IMR-90 (cell line): ENCODE measurements at regions not wholly inside any gene's neighbourhood (a gene's known extent, or its start where the extent isn't known, plus 50 kb on each side); places are given as distances from the start of the nearest gene placed in this dataset.

Experiments used
- ATAC-seq: fragments of 200-7000 bp; cut with Tn5 transposase; 2 replicates; pipeline ENCODE4 v1.9.1; 2020; ENCODE audit warnings: low read depth, mild to moderate bottlenecking, moderate library complexity
- BruUV-seq: library from RNA; stranded (reverse); fragments of 400-500 nt; replicated peaks from 2 replicates; lab custom pipeline; 2021; lab: Mats Ljungman, UMichigan
- CTCF ChIA-PET: fragments of 300-600 bp; formaldehyde crosslinking; extraction: SDS; loops from one replicate; lab custom pipeline; 2021; ENCODE audit warnings: antibody characterized with exemption; lab: Yijun Ruan, JAX
- POLR2A ChIA-PET: fragments of 300-600 bp; sonication (Branson Sonifier 250); formaldehyde crosslinking; loops from one replicate; lab custom pipeline; 2022; ENCODE audit warnings: antibody characterized with exemption; ENCODE audit not compliant: unreplicated experiment; lab: Charles Lee
- DNase-seq: peaks from one replicate; pipeline ENCODE4 v3.0.0; 2013
- H2AFZ ChIP-seq: replicated peaks from 2 replicates; pipeline ENCODE3; 2013; ENCODE audit warnings: low read length, mild to moderate bottlenecking; ENCODE audit not compliant: poor library complexity
- H2AK5ac ChIP-seq: 2 replicates; pipeline ENCODE4 v1.6.1; 2013; ENCODE audit warnings: low read depth, low read length, inconsistent platforms
- H2AK9ac ChIP-seq: replicated peaks from 2 replicates; pipeline ENCODE3; 2013; ENCODE audit warnings: mild to moderate bottlenecking, low read depth, low read length, moderate library complexity; ENCODE audit not compliant: poor library complexity
- H2BK120ac ChIP-seq: 2 replicates; pipeline ENCODE4 v1.6.1; 2013; ENCODE audit warnings: low read depth, low read length, inconsistent platforms
- H2BK15ac ChIP-seq: 3 replicates; pipeline ENCODE4 v1.6.1; 2013; ENCODE audit warnings: low read depth, low read length, inconsistent platforms
- H2BK20ac ChIP-seq: 2 replicates; pipeline ENCODE4 v1.6.1; 2013; ENCODE audit warnings: low read depth, mild to moderate bottlenecking, inconsistent platforms, low read length, moderate library complexity
- H2BK5ac ChIP-seq: 2 replicates; pipeline ENCODE4 v1.6.1; 2013; ENCODE audit warnings: mild to moderate bottlenecking, low read depth, low read length, inconsistent platforms; ENCODE audit not compliant: poor library complexity, severe bottlenecking
- H3K14ac ChIP-seq: replicated peaks from 2 replicates; pipeline ENCODE4 v1.6.1; 2013; ENCODE audit warnings: low read depth, low read length, inconsistent platforms
- H3K18ac ChIP-seq: 2 replicates; pipeline ENCODE4 v1.6.1; 2013; ENCODE audit warnings: low read depth, low read length, control low read depth
- H3K23ac ChIP-seq: 2 replicates; pipeline ENCODE4 v1.6.1; 2013; ENCODE audit warnings: low read depth, low read length, inconsistent platforms
- H3K27ac ChIP-seq: 2 replicates; pipeline ENCODE4 v1.5.1; 2013; ENCODE audit warnings: mild to moderate bottlenecking, control low read depth, low read length; ENCODE audit not compliant: insufficient read depth
- H3K27me3 ChIP-seq: 2 replicates; pipeline ENCODE4 v1.6.1; 2013; ENCODE audit warnings: low read length; ENCODE audit not compliant: control insufficient read depth, insufficient read depth
- H3K36me3 ChIP-seq: 2 replicates; pipeline ENCODE4 v1.6.1; 2013; ENCODE audit warnings: low read length, mixed read lengths; ENCODE audit not compliant: control insufficient read depth, insufficient read depth
- H3K4ac ChIP-seq: 2 replicates; pipeline ENCODE4 v1.6.1; 2013; ENCODE audit warnings: low read depth, low read length, inconsistent platforms
- H3K4me1 ChIP-seq: 2 replicates; pipeline ENCODE4 v1.6.1; 2013; ENCODE audit warnings: low read length, mixed read lengths; ENCODE audit not compliant: control insufficient read depth, insufficient read depth
- H3K4me2 ChIP-seq: 2 replicates; pipeline ENCODE4 v1.6.1; 2013; ENCODE audit warnings: low read depth, mild to moderate bottlenecking, control low read depth, low read length, moderate library complexity
- H3K4me3 ChIP-seq: 2 replicates; pipeline ENCODE4 v1.5.1; 2013; ENCODE audit warnings: low read depth, mild to moderate bottlenecking, control low read depth, low read length, moderate library complexity; ENCODE audit not compliant: insufficient read depth
- H3K56ac ChIP-seq: 2 replicates; pipeline ENCODE4 v1.6.1; 2013; ENCODE audit warnings: low read length, inconsistent platforms; ENCODE audit not compliant: insufficient read depth; ENCODE audit errors: extremely low read depth
- H3K79me1 ChIP-seq, 2 experiments: 2 replicates each; pipeline ENCODE4 v1.6.1; 2013; ENCODE audit warnings: low read length in 2 of 2, inconsistent platforms in 1 of 2, low read depth in 1 of 2
- H3K9ac ChIP-seq: 2 replicates; pipeline ENCODE4 v1.6.1; 2013; ENCODE audit warnings: low read depth, low read length, control low read depth
- H3K9me1 ChIP-seq: 2 replicates; pipeline ENCODE4 v1.6.1; 2013; ENCODE audit warnings: low read length, inconsistent platforms; ENCODE audit not compliant: insufficient read depth
- H3K9me3 ChIP-seq: 2 replicates; pipeline ENCODE4 v1.6.1; 2013; ENCODE audit warnings: low read length; ENCODE audit not compliant: control insufficient read depth, insufficient read depth
- H4K20me1 ChIP-seq: 2 replicates; pipeline ENCODE4 v1.6.1; 2013; ENCODE audit warnings: low read length, inconsistent platforms; ENCODE audit not compliant: insufficient read depth
- H4K5ac ChIP-seq: 2 replicates; pipeline ENCODE4 v1.6.1; 2013; ENCODE audit warnings: mild to moderate bottlenecking, low read depth, low read length, control low read depth
- H4K8ac ChIP-seq, 2 experiments: 2 replicates each; pipeline ENCODE4 v1.6.1; 2013; ENCODE audit warnings: low read depth in 2 of 2, low read length in 2 of 2, control low read depth in 1 of 2, inconsistent platforms in 1 of 2
- H4K91ac ChIP-seq: 2 replicates; pipeline ENCODE4 v1.6.1; 2013; ENCODE audit warnings: low read depth, low read length, inconsistent platforms; ENCODE audit not compliant: insufficient read depth
- BHLHE40 ChIP-seq: fragments of 150-350 bp; IDR thresholded peaks from 2 replicates; pipeline ENCODE4 v1.6.1; 2016; ENCODE audit warnings: mild to moderate bottlenecking, low read depth, low read length
- RAD21 ChIP-seq: IDR thresholded peaks from 2 replicates; pipeline ENCODE4 v1.6.1; 2012; ENCODE audit warnings: low read length, improper control_type of control experiment
- WGBS, 2 experiments: methylation state at CpG; one replicate each; pipeline versions ENCODE4 v1.1.5 to v1.1.7; 2013; ENCODE audit warnings: missing lambda C conversion rate in 2 of 2; ENCODE audit not compliant: insufficient read length in 1 of 2; ENCODE audit errors: extremely low coverage in 2 of 2; 5-methylcytosine and 5-hydroxymethylcytosine counted together
- dilution Hi-C: fragments of 300-500 bp; cut with HindIII; formaldehyde crosslinking; loops from one replicate; pipeline ENCODE4 v1.14.3; 2018; ENCODE audit warnings: low sequenced_read_pairs; ENCODE audit not compliant: unreplicated experiment
- in situ Hi-C: fragments of 300-500 bp; cut with MboI; formaldehyde crosslinking; loops from 3 replicates; pipeline ENCODE4 v1.14.3; 2019; ENCODE audit warnings: low sequenced_read_pairs, inconsistent platforms, mixed read lengths
- intact Hi-C: fragments of 100-400 bp; cut with micrococcal nuclease; formaldehyde crosslinking; loops from 2 replicates; pipeline ENCODE4 v1.10.0; 2022

- no peaks in the 10 kb centered on the region for H3K4me1 ChIP-seq
- no peak overlapping the region for H3K56ac ChIP-seq
- H3K27ac ChIP-seq, result no peak overlapping the region
- H3K36me3 ChIP-seq, result no peaks in the 10 kb centered on the region
- DNase-seq, result no peak
- H2AFZ ChIP-seq, result no peak overlapping the region
- no peak overlapping the region for H3K4me3 ChIP-seq
- H3K9me1 ChIP-seq, result no peaks in the 10 kb centered on the region
- no peak overlapping the region for H4K91ac ChIP-seq
- no peak overlapping the region for H4K8ac ChIP-seq
- TF ChIP-seq BHLHE40, result no peak
- no peak for TF ChIP-seq RAD21
- no TSS peak for BruUV-seq
- ChIA-PET POLR2A (no interaction called here), CTCF (no interaction called here)
- no peak overlapping the region for H2BK120ac ChIP-seq
- H3K27me3 ChIP-seq, result no peaks in the 10 kb centered on the region
- no peaks in the 10 kb centered on the region for H4K20me1 ChIP-seq
- H3K9me3 ChIP-seq, result no peaks in the 10 kb centered on the region
- no peak overlapping the region for H4K5ac ChIP-seq
- ATAC-seq, result no peak
- no peak overlapping the region for H3K14ac ChIP-seq
- H3K18ac ChIP-seq, result no peak overlapping the region
- no peak overlapping the region for H2AK9ac ChIP-seq
- H3K4me2 ChIP-seq, result no peak overlapping the region
- dilution Hi-C loops (no loop called here), intact Hi-C loops (no loop called here), in situ Hi-C loops (no loop called here)
- no peak overlapping the region for H2BK5ac ChIP-seq
- no peaks in the 10 kb centered on the region for H3K79me1 ChIP-seq
- H3K4ac ChIP-seq, result no peak overlapping the region
- no peak overlapping the region for H3K23ac ChIP-seq
- H2BK15ac ChIP-seq, result no peak overlapping the region
- H2BK20ac ChIP-seq, result no peak overlapping the region
- H2AK5ac ChIP-seq, result no peak overlapping the region
- H3K9ac ChIP-seq, result no peak overlapping the region
- WGBS, 2 experiments, result 0% methylated on average over 1 of the region's 2 CpGs; no CpG with 5 or more reads in 1 of the 2 experiments
Observed at GRCh38 chr14:49164074-49164473, 422.1 kb downstream of the RPS29 start.
